ENCODE measurements at regions not wholly inside any gene's neighbourhood (a gene's known extent, or its start where the extent isn't known, plus 50 kb on each side); places are given as distances from the start of the nearest gene placed in this dataset.

DNA sequence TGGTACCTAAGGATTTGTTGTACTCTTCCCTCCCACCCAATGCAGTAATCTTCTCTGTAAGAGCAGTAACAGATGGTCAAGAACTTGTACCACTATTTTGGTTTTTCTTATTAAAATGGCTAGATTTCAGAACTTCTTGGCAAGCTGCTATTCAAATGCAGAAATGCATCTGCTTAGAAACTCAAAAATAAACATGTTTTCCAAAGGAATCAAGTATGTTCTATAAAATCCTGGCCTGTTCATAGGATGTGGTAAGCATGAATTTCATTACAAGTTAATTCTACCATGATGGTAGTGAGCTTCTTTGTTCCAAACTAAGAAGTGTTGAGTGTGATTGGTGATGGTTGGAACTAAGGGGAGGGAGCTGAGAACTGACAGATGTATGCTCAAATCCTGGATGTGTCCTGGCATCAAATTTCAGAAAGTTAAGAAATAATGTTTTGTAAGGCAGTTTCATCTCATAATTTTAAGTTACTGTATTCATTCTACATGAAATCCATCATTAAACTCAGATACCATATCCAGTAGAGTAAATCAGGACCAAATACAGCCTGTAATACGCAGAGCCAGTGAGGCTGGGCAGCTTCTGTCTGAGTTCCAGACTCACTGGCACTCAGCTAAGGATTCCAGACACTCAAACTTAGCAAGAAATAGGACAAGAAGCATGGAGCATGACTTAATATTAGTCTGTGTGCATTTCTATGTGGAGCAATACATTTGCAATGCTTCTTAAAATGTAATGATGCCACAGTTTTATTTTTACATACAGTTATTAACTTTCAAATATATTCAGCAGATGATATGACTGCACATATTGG is 119.6 kb downstream of the TES start:
- Histone ChIP-seq H3K9me3 (ENCODE audit: control insufficient read depth, insufficient read depth, low read depth, low read length) (peaks cover 8% of the 10 kb centered on the region; the same call in 1 of the 2 replicates), H3K4me1 (ENCODE audit: control insufficient read depth, insufficient read depth, low read length) (no peaks in the 10 kb centered on the region), H3K27me3 (ENCODE audit: control insufficient read depth, insufficient read depth, low read length) (no peaks in the 10 kb centered on the region), H3K4me3 (ENCODE audit: low read depth in 2 of 2, low read length in 2 of 2) (no peak overlapping the region), H3K36me3 (ENCODE audit: control insufficient read depth, insufficient read depth, low read length) (no peaks in the 10 kb centered on the region), H3K27ac (ENCODE audit: low read length) (peak overlapping the region; percentile 46)
- TF ChIP-seq CTCF (IDR thresholded peaks at IDR 0.05) (no peak), POLR2AphosphoS5 (IDR thresholded peaks at IDR 0.05; ENCODE audit: low read depth, low read length) (no peak), SIN3A (IDR thresholded peaks at IDR 0.05; ENCODE audit: borderline replicate concordance, insufficient read depth, low read depth, low read length) (no peak), REST (IDR thresholded peaks at IDR 0.05; ENCODE audit: insufficient read depth in 1 of 2, low read depth in 2 of 2, low read length in 1 of 2) (no peak), TCF7L2 (IDR thresholded peaks at IDR 0.05; ENCODE audit: low read depth, low read length) (no peak)
- DNase-seq (ENCODE audit: low read depth, low spot score): no peak
- BruUV-seq (replicated peaks): no TSS peak
- no peak for ATAC-seq
- intact Hi-C loops (cut with micrococcal nuclease; ENCODE audit: unreplicated experiment) (no loop called here), in situ Hi-C loops (cut with HindIII; ENCODE audit: low pct_unique_long_range_greater_than_20kb, low sequenced_read_pairs) (no loop called here)
- ChIA-PET CTCF (no interaction called here), POLR2A (no interaction called here)

- peak overlapping the region; percentile 68; the same call in 1 of the 2 replicates for H3K27ac ChIP-seq (ENCODE audit: low read length)
Observed at GRCh38 chr7:116331020-116331419, 120.7 kb downstream of the TES start.

More at GRCh38 chr7:116331020-116331419, 120.7 kb downstream of the TES start:
- no peak for ATAC-seq
- CTCF ChIA-PET: no interaction called here
- H3K27me3 ChIP-seq (ENCODE audit: control insufficient read depth, insufficient read depth, low read length): no peaks in the 10 kb centered on the region
- no peaks in the 10 kb centered on the region for H3K36me3 ChIP-seq (ENCODE audit: control insufficient read depth, insufficient read depth, low read length)
- H3K4me1 ChIP-seq (ENCODE audit: control insufficient read depth, insufficient read depth, low read length): no peaks in the 10 kb centered on the region
- 0 out of 2 replicates have a peak, but pooled peaks cover 4% of the 10 kb centered on the region for H3K9me3 ChIP-seq (ENCODE audit: control insufficient read depth, insufficient read depth, low read depth, low read length)
- no peak for DNase-seq (ENCODE audit: low read depth, low spot score)
- H3K4me3 ChIP-seq (ENCODE audit: low read depth in 2 of 2, low read length in 2 of 2): no peak overlapping the region
- in situ Hi-C loops (cut with HindIII; ENCODE audit: low pct_unique_long_range_greater_than_20kb, low sequenced_read_pairs): no loop called here
- intact Hi-C loops (cut with micrococcal nuclease; ENCODE audit: unreplicated experiment): no loop called here
- no TSS peak for BruUV-seq (replicated peaks)
- TF ChIP-seq POLR2AphosphoS5 (IDR thresholded peaks at IDR 0.05; ENCODE audit: low read depth, low read length): no peak
- TF ChIP-seq TCF7L2 (IDR thresholded peaks at IDR 0.05; ENCODE audit: low read depth, low read length): no peak
- no peak for TF ChIP-seq CTCF (IDR thresholded peaks at IDR 0.05)
- no peak for TF ChIP-seq REST (IDR thresholded peaks at IDR 0.05; ENCODE audit: insufficient read depth in 1 of 2, low read depth in 2 of 2, low read length in 1 of 2)
- TF ChIP-seq SIN3A (IDR thresholded peaks at IDR 0.05; ENCODE audit: borderline replicate concordance, insufficient read depth, low read depth, low read length): no peak
- POLR2A ChIA-PET: interaction anchor here (0.5 to 1.0 kb wide), 2 partner anchors 10 to 167 kb away, joined by 3 to 4 read pairs; no protein-coding TSS in a partner anchor
